ENCODE measurements at regions not wholly inside any gene's neighbourhood (a gene's known extent, or its start where the extent isn't known, plus 50 kb on each side); places are given as distances from the start of the nearest gene placed in this dataset.

- H3K79me2 ChIP-seq (ENCODE audit: low read length), result no peaks in the 10 kb centered on the region
- H3K9me3 ChIP-seq (replicated peaks; ENCODE audit: insufficient read depth, low read length), result no peaks in the 10 kb centered on the region
- no peak overlapping the region for H3K4me2 ChIP-seq (ENCODE audit: low read depth, low read length)
- no peak overlapping the region for H2AFZ ChIP-seq (ENCODE audit: low read length)
- H4K20me1 ChIP-seq (ENCODE audit: insufficient read depth, low read length), result no peaks in the 10 kb centered on the region
- H3K9ac ChIP-seq (ENCODE audit: low read length), result no peak overlapping the region
- H3K27me3 ChIP-seq (replicated peaks; ENCODE audit: insufficient read depth, low read length), result no peaks in the 10 kb centered on the region
- TF ChIP-seq EZH2phosphoT487 (IDR thresholded peaks at IDR 0.05; ENCODE audit: low read length) (no peak), EZH2 (optimal IDR thresholded peaks at IDR 0.05; ENCODE audit: low read depth, low read length) (no peak)
- TF ChIP-seq, protein P1, sequence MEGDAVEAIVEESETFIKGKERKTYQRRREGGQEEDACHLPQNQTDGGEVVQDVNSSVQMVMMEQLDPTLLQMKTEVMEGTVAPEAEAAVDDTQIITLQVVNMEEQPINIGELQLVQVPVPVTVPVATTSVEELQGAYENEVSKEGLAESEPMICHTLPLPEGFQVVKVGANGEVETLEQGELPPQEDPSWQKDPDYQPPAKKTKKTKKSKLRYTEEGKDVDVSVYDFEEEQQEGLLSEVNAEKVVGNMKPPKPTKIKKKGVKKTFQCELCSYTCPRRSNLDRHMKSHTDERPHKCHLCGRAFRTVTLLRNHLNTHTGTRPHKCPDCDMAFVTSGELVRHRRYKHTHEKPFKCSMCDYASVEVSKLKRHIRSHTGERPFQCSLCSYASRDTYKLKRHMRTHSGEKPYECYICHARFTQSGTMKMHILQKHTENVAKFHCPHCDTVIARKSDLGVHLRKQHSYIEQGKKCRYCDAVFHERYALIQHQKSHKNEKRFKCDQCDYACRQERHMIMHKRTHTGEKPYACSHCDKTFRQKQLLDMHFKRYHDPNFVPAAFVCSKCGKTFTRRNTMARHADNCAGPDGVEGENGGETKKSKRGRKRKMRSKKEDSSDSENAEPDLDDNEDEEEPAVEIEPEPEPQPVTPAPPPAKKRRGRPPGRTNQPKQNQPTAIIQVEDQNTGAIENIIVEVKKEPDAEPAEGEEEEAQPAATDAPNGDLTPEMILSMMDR (IDR thresholded peaks at IDR 0.05; ENCODE audit: low read length), result no peak
- H3K9me2 ChIP-seq (replicated peaks; ENCODE audit: insufficient read depth, low read length), result no peaks in the 10 kb centered on the region
- H3K4me3 ChIP-seq (ENCODE audit: low read length), result no peak overlapping the region
- no peak overlapping the region for H3K27ac ChIP-seq (ENCODE audit: low read length)
- H3F3A ChIP-seq (ENCODE audit: insufficient read depth, low read length), result no peaks in the 10 kb centered on the region
- H3K4me1 ChIP-seq (ENCODE audit: low read length), result no peaks in the 10 kb centered on the region
- no peaks in the 10 kb centered on the region for H3K36me3 ChIP-seq (replicated peaks; ENCODE audit: insufficient read depth, low read length)
- peak; percentile 46 for DNase-seq
These were observed 228.4 kb downstream of the SPANXN1 start for GRCh38 chrX:145475725-145476124.

- Histone ChIP-seq H3K4me2 (ENCODE audit: low read depth, low read length) (no peak overlapping the region), H2AFZ (ENCODE audit: low read length) (no peak overlapping the region), H3K27me3 (replicated peaks; ENCODE audit: insufficient read depth, low read length) (no peaks in the 10 kb centered on the region), H3K4me3 (ENCODE audit: low read length) (no peak overlapping the region), H3K27ac (ENCODE audit: low read length) (no peak overlapping the region), H3K4me1 (ENCODE audit: low read length) (no peaks in the 10 kb centered on the region), H4K20me1 (ENCODE audit: insufficient read depth, low read length) (no peaks in the 10 kb centered on the region), H3F3A (ENCODE audit: insufficient read depth, low read length) (no peaks in the 10 kb centered on the region), H3K9ac (ENCODE audit: low read length) (no peak overlapping the region), H3K9me3 (replicated peaks; ENCODE audit: insufficient read depth, low read length) (no peaks in the 10 kb centered on the region), H3K36me3 (replicated peaks; ENCODE audit: insufficient read depth, low read length) (no peaks in the 10 kb centered on the region), H3K9me2 (replicated peaks; ENCODE audit: insufficient read depth, low read length) (no peaks in the 10 kb centered on the region), H3K79me2 (ENCODE audit: low read length) (no peaks in the 10 kb centered on the region)
- TF ChIP-seq EZH2 (optimal IDR thresholded peaks at IDR 0.05; ENCODE audit: low read depth, low read length) (no peak), EZH2phosphoT487 (IDR thresholded peaks at IDR 0.05; ENCODE audit: low read length) (no peak)
- TF ChIP-seq, protein P1 (IDR thresholded peaks at IDR 0.05; ENCODE audit: low read length), result no peak
- DNase-seq, result no peak
These were observed 237.4 kb downstream of the SPANXN1 start for GRCh38 chrX:145484740-145485139.

DNA sequence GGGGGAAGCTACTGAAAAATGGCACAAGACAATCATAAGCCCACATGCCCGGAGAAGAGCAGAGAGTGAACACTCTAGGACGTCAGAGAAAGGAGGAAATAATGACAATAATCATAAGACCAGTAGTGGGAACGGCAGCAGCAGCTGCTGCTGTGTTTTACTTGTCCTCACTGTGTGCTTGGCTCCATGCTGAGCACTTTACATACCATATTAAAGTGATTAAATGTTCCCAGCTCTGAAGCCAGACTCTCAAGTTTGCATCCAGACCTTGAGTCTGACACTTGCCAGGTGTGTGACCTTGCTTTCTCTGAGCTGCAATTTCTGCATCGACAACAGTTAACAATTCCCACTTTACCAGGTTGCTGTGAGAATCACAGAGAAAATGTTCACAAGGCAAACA, 255.4 kb downstream of the SPANXN1 start:
- no peaks in the 10 kb centered on the region for H3K27me3 ChIP-seq (replicated peaks; ENCODE audit: insufficient read depth, low read length)
- H4K20me1 ChIP-seq (ENCODE audit: insufficient read depth, low read length), result no peaks in the 10 kb centered on the region
- H3K4me2 ChIP-seq (ENCODE audit: low read depth, low read length), result no peak overlapping the region
- no peaks in the 10 kb centered on the region for H3K9me3 ChIP-seq (replicated peaks; ENCODE audit: insufficient read depth, low read length)
- no peak overlapping the region for H3K27ac ChIP-seq (ENCODE audit: low read length)
- H3F3A ChIP-seq (ENCODE audit: insufficient read depth, low read length), result no peaks in the 10 kb centered on the region
- H3K4me3 ChIP-seq (ENCODE audit: low read length), result no peak overlapping the region
- no peak overlapping the region for H2AFZ ChIP-seq (ENCODE audit: low read length)
- no peaks in the 10 kb centered on the region for H3K9me2 ChIP-seq (replicated peaks; ENCODE audit: insufficient read depth, low read length)
- TF ChIP-seq, protein P1 (IDR thresholded peaks at IDR 0.05; ENCODE audit: low read length), result no peak
- TF ChIP-seq EZH2phosphoT487 (IDR thresholded peaks at IDR 0.05; ENCODE audit: low read length), result no peak
- no peak for TF ChIP-seq EZH2 (optimal IDR thresholded peaks at IDR 0.05; ENCODE audit: low read depth, low read length)
- no peak overlapping the region for H3K9ac ChIP-seq (ENCODE audit: low read length)
- H3K36me3 ChIP-seq (replicated peaks; ENCODE audit: insufficient read depth, low read length), result no peaks in the 10 kb centered on the region
- no peaks in the 10 kb centered on the region for H3K4me1 ChIP-seq (ENCODE audit: low read length)
- no peaks in the 10 kb centered on the region for H3K79me2 ChIP-seq (ENCODE audit: low read length)
- DNase-seq, result no peak
